NAMALWA (cell line): ENCODE measurements at regions not wholly inside any gene's neighbourhood (a gene's known extent, or its start where the extent isn't known, plus 50 kb on each side); places are given as distances from the start of the nearest gene placed in this dataset.
"Not testable (repeated sequence)": the region's sequence is repeated elsewhere in the genome, so short reads cannot be mapped to it uniquely, and the experiment has no call there.

Source experiments
- DNase-seq: peaks from one replicate; pipeline ENCODE4 v3.0.0-alpha.2; 2015; ENCODE audit warnings: low spot score

GRCh38 chr1:145191272-145191675, 50.7 kb downstream of the PPIAL4D start:
- not testable (repeated sequence) for DNase-seq

- not testable (repeated sequence) for DNase-seq
Observed at GRCh38 chr1:145189543-145190030, 52.4 kb downstream of the PPIAL4D start.

GRCh38 chr1:145188869-145189542, 53.0 kb downstream of the PPIAL4D start:
- DNase-seq = not testable (repeated sequence)

- peak; percentile 22 for DNase-seq
Observed at GRCh38 chr1:145182606-145183413, 59.2 kb downstream of the PPIAL4D start.

GRCh38 chr1:145176285-145176925, 65.6 kb downstream of the PPIAL4D start:
- not testable (repeated sequence) for DNase-seq

GRCh38 chr1:145174377-145174776, 67.6 kb downstream of the PPIAL4D start:
- DNase-seq = not testable (repeated sequence)

GRCh38 chr1:145168220-145168848, 72.6 kb downstream of the FAM72D start:
- not testable (repeated sequence) for DNase-seq

GRCh38 chr1:145164360-145164759, 68.6 kb downstream of the FAM72D start:
- DNase-seq = not testable (repeated sequence)
